Suprapubic skin (tissue), 3 donors: ENCODE measurements at regions not wholly inside any gene's neighbourhood (a gene's known extent, or its start where the extent isn't known, plus 50 kb on each side); places are given as distances from the start of the nearest gene placed in this dataset.

Experiments
- CTCF ChIP-seq, 2 donors: fragments of 200-600 bp in 1 of 2; fragments of 450-650 bp in 1 of 2; sonication (generic) in 1 of 2; IDR thresholded peaks; one replicate each; pipeline ENCODE4 v1.5.1; 2016 to 2019; ENCODE audit warnings: antibody characterized with exemption in 2 of 2, mild to moderate bottlenecking in 1 of 2, moderate library complexity in 1 of 2
- POLR2A ChIP-seq, 2 donors: fragments of 450-650 bp; IDR thresholded peaks; one replicate each; pipeline ENCODE4 v1.6.1; 2017; ENCODE audit warnings: antibody characterized with exemption in 2 of 2, mild to moderate bottlenecking in 2 of 2, moderate library complexity in 2 of 2

- TF ChIP-seq CTCF (IDR thresholded peaks at IDR 0.05) (no peak), POLR2A (IDR thresholded peaks at IDR 0.05) (no peak)
These were observed 107.4 kb upstream of the ANK2 start for GRCh38 chr4:112942077-112942476.
